ENCODE measurements at regions not wholly inside any gene's neighbourhood (a gene's known extent, or its start where the extent isn't known, plus 50 kb on each side); places are given as distances from the start of the nearest gene placed in this dataset.
"Not testable (repeated sequence)": the region's sequence is repeated elsewhere in the genome, so short reads cannot be mapped to it uniquely, and the experiment has no call there.

- TF ChIP-seq CTCF (IDR thresholded peaks at IDR 0.05; ENCODE audit: low read depth, low read length), result no peak
Observed at GRCh38 chr15:38127306-38127771, 125.3 kb upstream of the SPRED1 start.

DNA sequence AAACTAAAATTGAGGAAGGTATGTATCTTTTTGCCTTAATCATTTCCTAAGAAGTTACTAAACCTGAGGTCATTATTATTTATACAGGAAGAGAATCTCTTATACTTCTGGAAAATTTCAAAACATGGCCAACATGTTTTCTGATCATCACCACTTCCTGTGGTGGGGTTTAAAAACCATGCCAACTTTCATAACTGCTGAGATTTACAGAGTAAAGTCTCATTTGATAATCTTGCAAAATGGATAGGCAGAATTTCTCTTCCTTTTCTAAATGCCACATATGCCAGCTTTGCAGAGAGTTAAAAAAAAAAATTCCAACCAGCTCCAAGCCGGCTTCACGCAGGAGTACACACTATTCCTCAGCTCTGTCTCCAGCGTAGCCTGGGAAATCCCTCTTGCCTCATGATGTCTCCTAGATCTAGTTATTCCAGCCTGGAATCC, 124.3 kb upstream of the SPRED1 start:
- no peak overlapping the region for H3K4me3 ChIP-seq (ENCODE audit: low read depth, low read length)
- no peak for TF ChIP-seq CTCF (IDR thresholded peaks at IDR 0.05; ENCODE audit: low read depth, low read length)

More at GRCh38 chr15:38127306-38127771, 125.3 kb upstream of the SPRED1 start:
- H3K4me3 ChIP-seq (ENCODE audit: low read depth, low read length), result no peak overlapping the region

- no peak for TF ChIP-seq CTCF (IDR thresholded peaks at IDR 0.05; ENCODE audit: low read depth, low read length)
- peak overlapping the region; percentile 6; the same call in 1 of the 2 replicates for H3K4me3 ChIP-seq (ENCODE audit: low read depth, low read length)
Observed at GRCh38 chr15:38128921-38129320, 123.7 kb upstream of the SPRED1 start.

DNA sequence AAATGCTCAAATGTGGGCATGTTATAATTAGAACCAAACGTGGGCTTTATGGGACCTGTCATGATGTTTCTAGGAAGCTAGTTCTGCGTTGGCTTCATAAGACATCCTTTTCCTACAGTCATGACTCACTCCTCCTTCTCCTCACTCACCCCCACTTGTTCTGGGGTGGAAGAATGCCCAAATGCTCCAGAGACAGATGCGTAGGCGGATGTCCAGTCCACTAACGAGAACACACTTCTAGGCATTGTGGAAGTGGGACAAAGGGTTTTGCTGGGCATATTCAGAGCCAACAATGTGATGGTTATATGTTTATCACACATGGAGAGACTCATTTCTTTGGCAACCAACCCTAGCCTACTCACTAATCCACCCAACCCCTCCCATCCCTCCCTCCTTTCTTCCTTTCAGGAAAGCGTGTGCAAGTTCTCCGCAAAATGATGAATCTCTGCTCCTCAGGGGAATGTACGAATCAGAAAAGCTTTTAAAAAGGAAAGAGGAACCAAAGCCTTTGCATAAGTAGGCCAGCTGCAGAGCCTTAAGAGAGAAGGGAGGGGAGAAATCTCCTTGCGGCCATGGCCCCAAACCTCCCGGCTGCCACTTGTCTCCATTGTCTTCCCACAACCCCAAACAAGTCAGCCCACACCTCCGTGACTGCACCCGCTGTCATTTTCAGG, 123.0 kb upstream of the SPRED1 start:
- TF ChIP-seq CTCF (IDR thresholded peaks at IDR 0.05; ENCODE audit: low read depth, low read length), result no peak
- peak overlapping the region; percentile 44 for H3K4me3 ChIP-seq (ENCODE audit: low read depth, low read length)

DNA sequence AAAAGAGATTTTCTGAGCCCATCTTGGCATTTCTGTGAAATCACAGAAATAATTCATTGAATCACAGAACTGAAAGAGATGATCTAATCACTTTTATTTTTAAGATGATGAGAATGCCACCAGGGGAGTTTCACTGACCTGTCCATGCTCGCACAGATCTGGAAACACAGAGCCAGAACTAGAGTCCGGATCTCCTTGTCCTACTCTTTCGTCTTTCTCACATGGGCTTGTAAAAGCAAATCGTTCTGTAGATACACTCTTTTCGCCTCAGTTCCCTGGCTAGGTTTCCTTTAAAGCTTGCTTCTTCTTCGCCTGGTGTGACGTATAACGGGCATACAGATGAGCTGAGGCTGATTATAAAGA, 122.5 kb upstream of the SPRED1 start:
- H3K4me3 ChIP-seq (ENCODE audit: low read depth, low read length), result peak overlapping the region; percentile 44
- TF ChIP-seq CTCF (IDR thresholded peaks at IDR 0.05; ENCODE audit: low read depth, low read length), result no peak

DNA sequence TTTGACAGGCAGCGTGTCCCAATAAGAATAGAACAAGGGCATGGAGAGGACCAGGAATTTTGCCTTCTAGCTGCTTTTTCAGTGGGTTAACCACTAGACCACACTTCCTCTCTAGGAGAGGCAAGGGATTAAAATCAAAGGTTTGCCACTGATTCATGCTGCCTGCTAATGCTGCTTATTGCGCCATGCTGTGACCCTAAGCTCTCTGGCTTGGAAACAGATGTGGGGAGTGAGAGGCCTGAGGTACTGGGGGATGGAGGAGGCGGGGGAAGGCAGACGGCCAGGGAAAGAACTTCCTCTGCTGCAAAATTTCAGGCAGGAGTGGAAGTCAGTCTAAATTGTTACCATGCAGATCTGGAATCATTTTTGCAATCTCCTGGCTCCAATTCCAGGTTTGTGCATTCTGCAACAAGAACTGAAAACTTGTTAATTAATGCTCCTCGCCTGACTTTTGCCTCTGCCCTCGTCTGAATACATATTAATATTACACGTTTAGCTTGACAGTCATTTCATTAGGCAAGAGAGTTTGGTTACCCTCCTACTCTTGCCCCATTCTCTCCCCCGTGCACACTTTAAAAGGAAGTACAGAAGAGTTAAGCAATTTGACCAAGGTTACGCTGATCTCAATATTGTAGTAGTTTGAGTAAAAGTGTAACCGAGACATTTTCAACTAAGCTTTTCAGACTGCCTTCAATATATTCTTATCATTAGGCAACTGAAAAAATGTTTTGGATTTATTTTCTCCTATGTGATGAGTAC, 121.7 kb upstream of the SPRED1 start:
- TF ChIP-seq CTCF (IDR thresholded peaks at IDR 0.05; ENCODE audit: low read depth, low read length), result no peak

GRCh38 chr15:38134252-38134651, 118.4 kb upstream of the SPRED1 start:
- no peak overlapping the region for H3K4me3 ChIP-seq (ENCODE audit: low read depth, low read length)
- no peak for TF ChIP-seq CTCF (IDR thresholded peaks at IDR 0.05; ENCODE audit: low read depth, low read length)

More for the DNA sequence above, 121.7 kb upstream of the SPRED1 start:
- peak overlapping the region; percentile 44 for H3K4me3 ChIP-seq (ENCODE audit: low read depth, low read length)

GRCh38 chr15:38142195-38142594, 110.4 kb upstream of the SPRED1 start:
- not testable (repeated sequence) for H3K4me3 ChIP-seq (ENCODE audit: low read depth, low read length)
